SK-N-MC (cell line): ENCODE measurements at regions not wholly inside any gene's neighbourhood (a gene's known extent, or its start where the extent isn't known, plus 50 kb on each side); places are given as distances from the start of the nearest gene placed in this dataset.

Source experiments
- DNase-seq: peaks from one replicate; pipeline ENCODE4 v3.0.0-alpha.2; 2011; ENCODE audit warnings: low read depth, low spot score
- H3K27ac ChIP-seq: fragments of 200-600 bp; sonication (generic); 2 replicates; pipeline ENCODE4 v1.5.1; 2016; ENCODE audit warnings: mixed run types
- H3K36me3 ChIP-seq: fragments of 200-600 bp; sonication (generic); 2 replicates; pipeline ENCODE4 v1.6.1; 2017; ENCODE audit warnings: antibody characterized with exemption, low read length, mixed read lengths; ENCODE audit not compliant: insufficient read depth
- H3K4me3 ChIP-seq: fragments of 200-600 bp; sonication (generic); 2 replicates; pipeline ENCODE4 v1.5.1; 2016
- H3K9ac ChIP-seq: fragments of 200-600 bp; sonication (generic); 2 replicates; pipeline ENCODE4 v1.8.0; 2017; ENCODE audit warnings: mixed run types, mixed read lengths; ENCODE audit not compliant: insufficient read length
- H3K9me3 ChIP-seq: fragments of 200-600 bp; sonication (generic); 2 replicates; pipeline ENCODE4 v1.6.1; 2017; ENCODE audit warnings: low read depth, mild to moderate bottlenecking, antibody characterized with exemption, low read length, moderate library complexity, mixed read lengths
- EZH2 ChIP-seq: fragments of 200-600 bp; sonication (generic); IDR thresholded peaks from one replicate; pipeline ENCODE4 v1.6.1; 2017; ENCODE audit warnings: antibody characterized with exemption
- FOXP2 ChIP-seq: optimal IDR thresholded peaks from 2 replicates; pipeline ENCODE3; 2011; ENCODE audit warnings: mild to moderate bottlenecking, moderate library complexity; ENCODE audit not compliant: insufficient read depth; ENCODE audit errors: extremely low read length, control extremely low read depth
- POLR2AphosphoS5 ChIP-seq: IDR thresholded peaks from 2 replicates; pipeline ENCODE4 v1.6.1; 2012; ENCODE audit warnings: mild to moderate bottlenecking, low read depth, low read length, borderline replicate concordance

- Histone ChIP-seq H3K4me3 (no peak overlapping the region), H3K36me3 (no peaks in the 10 kb centered on the region), H3K27ac (no peak overlapping the region), H3K9me3 (no peaks in the 10 kb centered on the region), H3K9ac (no peak overlapping the region)
- no peak for TF ChIP-seq POLR2AphosphoS5
- no peak for TF ChIP-seq FOXP2
- no peak for TF ChIP-seq EZH2
- DNase-seq: no peak
Observed at GRCh38 chr9:31124389-31124788, 1260.1 kb upstream of the ACO1 start.

GRCh38 chr9:31135567-31135966 lies 1248.9 kb upstream of the ACO1 start:
- Histone ChIP-seq H3K4me3 (no peak overlapping the region), H3K36me3 (no peaks in the 10 kb centered on the region), H3K9ac (no peak overlapping the region), H3K9me3 (no peaks in the 10 kb centered on the region), H3K27ac (no peak overlapping the region)
- DNase-seq: no peak
- TF ChIP-seq FOXP2 (no peak), EZH2 (no peak), POLR2AphosphoS5 (no peak)

- DNase-seq: no peak
- H3K4me3 ChIP-seq: no peak overlapping the region
Observed at GRCh38 chr9:31136524-31136923, 1247.9 kb upstream of the ACO1 start.

GRCh38 chr9:31137176-31138160 lies 1247.0 kb upstream of the ACO1 start:
- H3K27ac ChIP-seq: no peak overlapping the region
- no peak overlapping the region for H3K4me3 ChIP-seq
- no peak overlapping the region for H3K9ac ChIP-seq
- DNase-seq: no peak
- no peaks in the 10 kb centered on the region for H3K36me3 ChIP-seq
- H3K9me3 ChIP-seq: no peaks in the 10 kb centered on the region
- TF ChIP-seq POLR2AphosphoS5: no peak
- no peak for TF ChIP-seq EZH2
- TF ChIP-seq FOXP2: no peak

More at GRCh38 chr9:31136524-31136923, 1247.9 kb upstream of the ACO1 start:
- H3K27ac ChIP-seq: no peak overlapping the region
- no peaks in the 10 kb centered on the region for H3K36me3 ChIP-seq
- H3K9me3 ChIP-seq: no peaks in the 10 kb centered on the region
- H3K9ac ChIP-seq: no peak overlapping the region
- no peak for TF ChIP-seq POLR2AphosphoS5
- TF ChIP-seq EZH2: no peak
- TF ChIP-seq FOXP2: no peak

- Histone ChIP-seq H3K9ac (no peak overlapping the region), H3K9me3 (no peaks in the 10 kb centered on the region), H3K27ac (no peak overlapping the region), H3K36me3 (no peaks in the 10 kb centered on the region), H3K4me3 (no peak overlapping the region)
- no peak for TF ChIP-seq FOXP2
- TF ChIP-seq POLR2AphosphoS5: no peak
- no peak for TF ChIP-seq EZH2
- peak; percentile 26 for DNase-seq
Observed at GRCh38 chr9:31140316-31140715, 1244.1 kb upstream of the ACO1 start.

- no peak overlapping the region for H3K4me3 ChIP-seq
- H3K9me3 ChIP-seq: no peaks in the 10 kb centered on the region
- TF ChIP-seq FOXP2 (no peak), EZH2 (no peak), POLR2AphosphoS5 (no peak)
- no peak for DNase-seq
- H3K27ac ChIP-seq: no peak overlapping the region
- H3K36me3 ChIP-seq: no peaks in the 10 kb centered on the region
- H3K9ac ChIP-seq: no peak overlapping the region
Observed at GRCh38 chr9:31142456-31142855, 1242.0 kb upstream of the ACO1 start.

GRCh38 chr9:31144614-31145013 lies 1239.8 kb upstream of the ACO1 start:
- no peak overlapping the region for H3K27ac ChIP-seq
- no peaks in the 10 kb centered on the region for H3K36me3 ChIP-seq
- no peak overlapping the region for H3K9ac ChIP-seq
- H3K9me3 ChIP-seq: no peaks in the 10 kb centered on the region
- no peak overlapping the region for H3K4me3 ChIP-seq
- no peak for DNase-seq
- TF ChIP-seq POLR2AphosphoS5 (no peak), EZH2 (no peak), FOXP2 (no peak)

GRCh38 chr9:31146485-31147166 lies 1237.8 kb upstream of the ACO1 start:
- H3K9me3 ChIP-seq: no peaks in the 10 kb centered on the region
- no peak for DNase-seq
- H3K9ac ChIP-seq: no peak overlapping the region
- H3K4me3 ChIP-seq: no peak overlapping the region
- TF ChIP-seq POLR2AphosphoS5 (no peak), EZH2 (no peak), FOXP2 (no peak)
- no peak overlapping the region for H3K27ac ChIP-seq
- no peaks in the 10 kb centered on the region for H3K36me3 ChIP-seq
